ENCODE measurements at regions not wholly inside any gene's neighbourhood (a gene's known extent, or its start where the extent isn't known, plus 50 kb on each side); places are given as distances from the start of the nearest gene placed in this dataset.

DNA sequence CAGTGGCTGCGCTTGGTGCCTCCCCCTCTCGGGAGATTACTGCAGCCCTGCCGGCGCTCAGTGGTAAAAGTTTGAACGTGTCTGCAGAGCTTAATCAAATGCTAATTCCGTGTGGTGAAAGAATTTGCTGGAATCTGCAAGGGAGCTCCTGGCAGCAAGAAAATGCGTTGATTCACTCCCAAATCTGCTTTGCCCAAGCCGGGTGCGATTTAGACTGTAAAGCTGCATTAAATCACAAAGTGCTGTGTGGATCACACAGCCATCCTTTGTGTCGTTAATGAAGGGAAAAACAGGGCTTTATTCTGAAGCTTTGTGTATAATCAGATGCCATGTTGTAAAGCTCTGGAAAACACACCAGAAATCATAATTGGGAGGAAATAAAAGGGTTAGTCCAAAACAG is 444.1 kb downstream of the BCOR start:
- DNase-seq = peak; percentile 30

DNA sequence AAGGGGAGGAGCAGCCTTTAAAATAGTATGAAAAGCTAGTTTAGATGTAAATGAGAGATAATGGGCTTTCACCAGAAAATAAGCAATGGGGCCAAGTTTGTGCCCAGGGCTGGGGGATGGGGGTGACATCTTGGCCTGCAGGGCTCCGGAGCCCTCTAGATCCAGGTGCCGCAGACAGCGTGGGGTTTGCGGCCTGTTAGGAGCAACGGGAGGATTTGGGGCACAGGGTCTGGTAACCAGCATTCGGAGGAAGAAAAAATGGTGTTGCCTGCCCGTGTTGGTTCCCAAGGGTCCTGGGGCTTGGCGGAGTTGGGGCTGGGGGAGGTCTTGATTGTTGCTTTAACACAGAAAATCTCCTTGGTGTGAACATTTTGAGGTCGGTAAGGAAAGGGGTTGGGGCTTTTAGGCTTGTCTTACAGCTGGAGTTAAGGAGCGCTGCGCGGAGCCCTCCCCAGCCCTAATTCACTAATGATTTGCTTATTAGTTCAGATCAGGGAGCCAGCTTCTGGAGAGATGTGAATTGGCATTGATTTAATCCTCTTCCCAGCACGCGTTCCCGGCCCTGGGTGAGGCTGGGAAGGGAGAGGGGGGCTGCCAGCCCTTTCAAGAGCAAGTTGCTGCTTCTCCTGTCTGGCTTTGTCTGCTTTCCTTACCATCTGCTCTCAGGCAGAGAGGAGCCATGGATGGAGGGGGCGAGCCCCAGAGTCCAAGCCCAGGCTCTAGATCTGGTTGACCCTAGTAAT is 443.4 kb downstream of the BCOR start:
- DNase-seq = peak; percentile 27

DNA sequence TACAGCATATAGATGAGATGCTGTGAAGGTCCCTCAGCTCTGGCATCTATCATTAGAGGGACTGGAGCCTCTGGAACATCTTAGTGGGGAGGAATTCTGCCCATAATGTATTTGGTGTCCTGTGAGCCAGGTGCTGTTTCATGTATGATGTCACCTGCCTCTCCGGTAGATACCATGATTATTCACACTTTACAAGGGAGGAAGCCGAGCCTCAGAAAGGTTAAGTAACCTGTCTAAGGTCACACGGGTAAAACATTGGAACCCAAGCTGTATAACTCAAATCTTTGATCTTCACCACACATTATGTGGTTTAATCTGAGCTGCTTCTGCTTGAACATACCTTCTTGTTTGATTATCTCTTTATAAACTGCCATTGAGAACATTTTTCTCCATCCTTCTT is 442.8 kb downstream of the BCOR start:
- no peak for DNase-seq

DNA sequence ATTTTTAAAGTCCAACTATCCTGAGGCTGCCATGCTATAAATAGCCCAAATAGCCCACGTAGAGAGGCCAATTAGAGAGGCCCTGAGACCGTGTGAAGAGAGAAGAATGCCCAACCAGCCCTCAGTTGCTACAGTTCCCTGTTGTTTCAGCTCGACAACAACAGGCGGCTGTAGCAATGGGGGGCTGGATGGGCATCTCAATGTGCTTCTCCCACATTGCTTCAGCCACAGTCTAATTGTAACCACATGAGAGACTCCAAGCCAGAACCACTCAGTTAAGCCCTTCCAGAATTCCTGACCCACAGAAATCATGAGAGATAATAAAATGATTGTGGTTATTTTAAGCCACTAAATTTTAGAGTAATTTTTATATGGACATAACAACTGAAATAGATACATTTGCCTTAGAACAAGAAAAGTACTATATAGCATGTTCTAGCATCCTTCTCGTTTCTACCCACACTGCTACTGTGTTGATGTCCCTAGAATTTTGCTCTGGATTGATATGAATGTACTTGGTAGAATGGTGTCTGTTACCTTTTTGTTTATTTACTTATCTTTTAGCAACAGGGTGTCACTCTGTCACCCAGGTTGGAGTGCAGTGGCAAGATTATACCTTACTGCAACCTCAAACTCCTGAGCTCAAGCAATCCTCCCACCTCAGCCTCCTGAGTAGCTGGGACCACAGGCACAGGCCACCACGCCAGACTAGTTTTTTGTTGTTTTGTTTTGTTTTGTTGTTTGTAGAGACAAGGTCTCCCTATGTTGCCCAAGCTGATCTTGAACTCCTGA is 436.4 kb downstream of the BCOR start:
- no peak for DNase-seq

DNA sequence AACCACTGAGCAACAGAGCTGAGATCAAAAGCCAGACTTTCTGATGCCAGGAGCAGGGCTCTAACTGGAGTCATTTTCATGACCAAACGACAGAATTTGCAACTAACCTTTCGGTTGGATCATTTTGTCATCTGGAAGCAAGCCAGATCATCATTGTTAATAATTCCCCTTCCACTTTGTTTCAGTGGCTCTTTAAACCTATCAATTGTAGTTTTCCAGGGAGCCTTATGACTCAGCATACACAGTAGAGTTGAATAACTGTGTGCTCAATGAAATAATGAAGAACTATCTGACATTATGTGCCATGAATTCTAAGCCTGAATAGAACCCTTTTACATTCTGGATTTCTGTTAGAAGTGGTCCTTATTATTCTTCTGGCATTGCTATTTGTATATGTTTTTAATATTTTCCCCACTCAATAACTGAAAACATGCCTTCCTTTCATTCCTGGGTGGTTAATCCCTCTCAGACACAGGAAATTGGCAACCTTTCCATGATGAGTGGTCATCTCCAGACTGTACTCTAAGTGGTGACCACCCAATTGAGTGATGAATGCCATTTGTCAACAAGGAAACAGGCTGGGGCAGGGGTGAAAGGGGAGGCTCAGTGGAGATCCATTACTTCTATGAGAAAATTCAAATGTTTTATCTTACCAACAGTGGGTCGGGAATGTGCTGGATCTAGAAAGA is 431.8 kb downstream of the BCOR start:
- DNase-seq = no peak

DNA sequence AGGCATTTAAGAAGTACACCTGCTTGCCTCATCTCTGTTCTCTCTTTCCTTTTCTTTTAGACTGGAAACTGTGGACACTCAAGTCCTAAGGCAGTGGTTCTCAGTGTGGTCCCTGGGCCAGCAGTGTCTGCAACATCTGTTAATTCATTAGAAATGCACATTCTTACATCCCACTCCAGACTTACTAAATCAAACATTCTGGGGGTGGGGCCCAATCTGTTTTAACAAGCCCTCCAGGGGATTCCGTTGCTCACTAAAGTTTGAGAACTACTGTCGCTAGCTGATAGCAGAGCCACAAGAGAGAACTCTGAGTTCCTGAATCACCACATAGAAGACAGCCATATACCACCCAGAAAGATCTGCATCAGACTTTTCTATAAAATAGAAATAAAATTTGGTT is 430.6 kb downstream of the BCOR start:
- DNase-seq = no peak

DNA sequence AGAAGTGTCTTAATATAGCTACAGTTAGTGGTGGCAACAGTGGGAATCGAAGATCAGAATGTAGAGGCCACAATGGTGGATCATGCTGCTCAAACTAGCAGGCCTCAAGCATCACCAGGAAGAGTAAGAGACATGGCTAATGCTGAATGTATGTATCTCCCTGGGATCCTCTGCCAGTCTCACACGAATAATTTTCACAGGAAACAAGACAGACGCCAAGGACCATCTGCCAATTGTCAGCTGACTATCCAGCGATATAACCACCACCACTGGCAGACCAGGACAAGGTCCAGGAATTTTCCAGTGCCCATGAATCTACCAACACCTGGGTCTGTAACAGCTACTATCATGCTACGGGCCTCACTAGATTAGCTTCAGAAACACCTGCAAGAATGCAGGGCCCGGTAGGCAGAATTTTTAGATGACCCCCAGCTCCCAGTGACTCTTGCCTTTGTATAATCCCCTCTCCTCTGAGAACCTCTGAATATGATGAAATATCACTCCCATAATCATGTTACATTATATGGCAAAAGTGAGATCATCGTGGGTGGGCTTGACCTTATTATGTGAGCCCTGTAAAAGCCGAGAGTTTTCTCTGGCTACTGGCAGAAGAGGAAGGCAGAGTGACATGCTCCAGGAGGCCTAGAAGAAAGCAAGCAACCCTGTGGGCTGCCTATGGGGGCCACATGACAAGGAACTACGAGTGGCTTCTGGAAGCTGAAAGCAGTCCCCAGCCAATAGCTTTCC is 429.8 kb downstream of the BCOR start:
- no peak for DNase-seq

DNA sequence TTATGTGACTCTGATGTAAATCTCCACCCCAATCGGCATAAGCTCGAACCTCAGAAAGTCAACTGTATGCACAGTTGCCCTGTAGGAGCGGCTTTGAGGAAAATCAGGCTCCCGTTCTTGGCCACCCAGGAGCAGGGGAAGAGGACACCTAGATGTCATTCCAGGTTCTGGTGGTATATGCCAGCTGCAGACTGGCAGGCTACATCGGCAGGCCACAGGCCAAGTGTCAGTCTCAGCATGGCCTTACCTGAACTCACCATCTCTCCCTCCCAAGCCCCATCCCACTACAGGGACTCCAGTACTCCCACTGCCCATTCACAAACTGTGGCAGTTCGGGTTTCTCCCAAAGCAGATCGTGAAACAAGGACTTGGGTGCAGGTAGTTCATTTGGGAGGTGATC is 428.1 kb downstream of the BCOR start:
- DNase-seq = no peak

DNA sequence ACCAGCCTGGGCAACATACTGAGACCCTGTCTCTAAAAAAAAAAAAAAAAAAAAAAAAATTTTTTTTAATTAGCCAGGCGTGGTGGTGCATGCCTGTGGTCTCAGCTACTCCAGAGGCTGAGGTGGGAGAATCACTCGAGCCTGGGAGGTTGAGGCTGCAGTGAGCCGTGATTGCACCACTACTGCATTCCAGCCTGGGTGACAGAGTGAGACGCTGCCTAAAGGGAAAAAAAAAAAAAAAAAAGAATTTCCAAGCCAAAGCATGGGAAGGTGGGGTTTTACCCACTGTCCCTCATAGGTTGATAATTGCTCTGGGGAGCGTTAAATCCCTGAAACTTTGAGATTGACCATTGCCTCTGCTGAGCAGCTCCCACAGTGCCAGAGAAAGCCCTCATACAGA is 427.5 kb downstream of the BCOR start:
- no peak for DNase-seq

DNA sequence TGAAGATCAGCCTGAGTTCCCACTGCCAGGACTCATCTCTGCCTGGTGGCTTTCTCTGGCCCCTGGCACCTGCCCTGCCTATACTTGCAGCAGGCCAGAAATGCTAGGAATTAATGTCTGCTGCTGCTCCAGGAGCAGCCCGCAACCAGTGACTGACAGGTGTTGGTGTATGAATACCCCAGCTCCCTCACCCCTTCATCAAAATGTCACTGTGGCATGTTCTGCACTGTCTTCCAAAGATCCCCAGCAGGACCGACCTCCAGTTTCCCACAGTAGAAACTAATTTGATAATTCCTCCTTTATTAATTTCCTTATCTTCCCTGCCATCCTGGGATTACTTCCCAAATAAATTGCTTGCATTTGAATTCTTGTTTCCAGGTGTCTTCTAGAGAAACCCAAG is 425.4 kb downstream of the BCOR start:
- no peak for DNase-seq

DNA sequence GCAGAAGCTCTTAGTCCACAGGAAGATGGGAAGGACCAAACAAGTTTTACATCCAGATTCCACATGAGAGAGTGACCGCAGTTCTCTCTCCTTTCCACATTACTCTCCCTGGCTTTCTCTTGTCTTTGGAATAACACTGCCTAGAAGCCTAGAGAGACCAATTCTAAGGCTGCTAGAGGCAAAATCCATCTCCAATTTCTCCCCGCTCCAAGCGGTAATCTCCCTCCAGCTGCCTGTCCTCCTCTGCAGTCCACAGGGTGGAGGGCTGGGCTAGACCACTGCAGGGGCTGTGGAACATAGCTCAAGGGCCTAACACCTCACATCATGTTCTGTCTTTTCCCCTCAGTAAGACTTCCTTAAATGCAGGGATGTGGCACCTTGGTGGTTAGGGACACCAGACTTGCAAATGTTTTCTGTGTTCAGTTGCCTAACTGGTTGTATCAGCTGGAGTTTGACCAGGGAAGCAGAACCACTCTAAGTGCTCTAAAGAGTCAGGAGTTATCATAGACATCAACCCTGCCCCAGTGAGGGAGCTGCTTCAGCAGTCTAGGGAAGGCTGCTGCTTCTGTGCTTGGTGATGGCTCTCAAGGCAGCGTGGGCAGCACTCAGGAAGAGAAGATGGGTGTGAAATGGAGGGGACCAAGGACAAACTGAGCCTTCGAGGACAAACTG is 423.1 kb downstream of the BCOR start:
- DNase-seq = no peak

DNA sequence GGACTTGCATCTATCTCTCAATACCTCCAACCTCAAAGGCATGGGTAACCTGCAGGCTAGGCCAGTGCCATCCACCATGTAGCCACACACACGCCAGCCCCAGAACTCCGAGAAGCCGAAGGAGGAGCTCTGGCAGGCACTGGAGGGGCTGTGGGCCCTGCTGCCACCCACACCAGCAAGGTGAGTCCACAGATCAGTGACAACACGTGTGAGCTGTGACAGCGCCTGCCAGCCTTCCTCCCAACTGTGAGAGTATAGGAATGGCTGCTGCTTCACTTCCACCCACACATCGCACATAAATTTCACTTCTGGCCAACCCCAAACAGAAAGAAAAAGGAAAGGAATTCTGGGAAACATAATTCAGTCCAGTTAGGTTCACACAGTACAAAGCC is 422.6 kb downstream of the BCOR start:
- DNase-seq = no peak

DNA sequence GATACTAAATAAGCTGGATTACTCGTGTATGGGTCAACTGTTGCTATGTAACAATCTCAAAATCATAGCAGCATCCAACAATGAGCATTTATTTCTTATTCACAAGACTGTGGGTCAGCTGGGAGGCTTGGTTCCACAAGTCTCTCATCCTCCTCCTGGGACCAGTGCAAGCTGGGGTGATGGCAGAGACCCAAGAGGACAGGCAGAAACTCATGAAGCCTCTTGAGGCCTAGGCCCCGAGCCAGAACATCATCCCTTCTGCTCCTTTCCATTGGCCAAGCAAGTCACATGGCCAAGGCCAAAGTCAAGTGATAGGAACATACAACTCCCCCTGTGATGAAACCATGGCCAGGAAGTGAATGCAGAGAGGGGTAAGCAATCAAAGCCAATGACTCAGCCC is 422.1 kb downstream of the BCOR start:
- DNase-seq = no peak

DNA sequence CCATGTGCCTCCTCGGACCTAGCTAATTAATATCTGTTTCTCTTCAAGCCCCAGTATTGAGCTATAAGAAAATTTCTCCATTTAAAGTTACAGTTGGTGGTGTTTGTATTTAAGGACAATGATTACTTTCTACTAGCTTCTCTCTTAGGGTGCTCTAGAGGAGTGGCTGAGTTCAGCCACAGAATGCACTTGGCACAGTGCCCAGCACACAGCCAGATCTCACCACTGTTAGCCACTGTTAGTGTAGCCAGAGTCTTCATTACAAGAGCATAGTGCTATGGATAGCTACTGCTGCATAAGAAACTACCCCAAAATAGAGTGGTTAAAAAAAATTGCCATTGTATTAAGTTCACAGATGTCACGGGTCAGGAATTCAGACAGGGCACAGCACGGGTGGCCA is 421.3 kb downstream of the BCOR start:
- DNase-seq = no peak

DNA sequence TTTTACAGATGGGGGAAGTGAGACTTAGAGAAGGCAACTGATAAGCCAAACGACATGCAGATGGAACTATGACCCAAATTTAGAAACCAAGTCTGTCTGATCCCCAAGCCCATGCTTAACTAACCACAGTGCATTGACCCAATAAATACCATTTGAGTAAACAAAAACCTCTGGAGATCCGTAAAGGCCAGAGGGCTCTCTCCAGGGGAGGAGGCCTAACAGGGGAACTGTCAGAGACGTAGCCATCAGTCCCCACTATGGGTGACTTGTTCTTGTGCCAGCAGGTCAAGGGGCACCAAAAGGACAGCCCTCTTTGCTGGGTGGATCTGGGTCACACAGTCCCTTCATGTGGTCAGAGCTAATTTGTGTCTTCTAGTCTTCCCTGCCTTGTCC is 420.2 kb downstream of the BCOR start:
- no peak for DNase-seq

DNA sequence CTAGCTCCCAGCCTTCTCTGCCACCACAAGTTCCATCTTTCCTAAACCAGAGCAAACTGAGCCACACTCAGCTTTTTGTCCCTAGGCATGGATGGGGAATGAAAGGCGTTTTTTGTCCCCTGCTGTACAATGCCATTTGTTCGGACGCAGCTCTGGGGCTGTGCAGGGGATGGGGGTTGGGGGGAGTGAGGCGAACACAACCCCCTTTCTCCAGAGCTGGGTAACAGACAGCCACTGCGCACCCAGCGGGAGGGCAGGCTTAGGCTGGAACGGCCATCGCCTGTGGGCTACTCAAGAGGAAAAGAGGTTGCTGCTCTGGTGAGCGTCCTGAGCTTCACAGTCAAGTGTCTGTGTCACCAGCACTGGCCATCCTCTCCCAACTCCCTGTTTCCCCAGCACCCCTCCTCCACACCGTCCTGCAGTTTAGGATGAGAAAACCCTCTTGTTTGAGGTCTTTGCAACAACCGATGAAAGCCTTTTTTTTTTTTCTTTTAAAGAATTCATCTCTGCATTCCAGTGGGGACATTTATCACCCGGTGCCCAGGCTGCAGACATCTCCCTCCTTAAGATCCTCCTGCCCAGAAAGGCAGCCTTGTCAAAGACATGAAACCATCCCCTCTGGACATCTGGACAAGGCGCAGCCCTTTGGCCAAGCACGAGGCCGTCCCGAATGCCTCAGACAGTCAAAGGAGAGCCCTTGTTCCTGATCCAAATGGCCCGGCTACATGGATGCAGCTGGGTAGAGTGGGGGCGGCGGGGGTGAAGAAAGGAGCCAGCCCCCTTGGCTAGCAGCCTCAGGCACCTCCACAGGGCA is 419.6 kb downstream of the BCOR start:
- DNase-seq = no peak

DNA sequence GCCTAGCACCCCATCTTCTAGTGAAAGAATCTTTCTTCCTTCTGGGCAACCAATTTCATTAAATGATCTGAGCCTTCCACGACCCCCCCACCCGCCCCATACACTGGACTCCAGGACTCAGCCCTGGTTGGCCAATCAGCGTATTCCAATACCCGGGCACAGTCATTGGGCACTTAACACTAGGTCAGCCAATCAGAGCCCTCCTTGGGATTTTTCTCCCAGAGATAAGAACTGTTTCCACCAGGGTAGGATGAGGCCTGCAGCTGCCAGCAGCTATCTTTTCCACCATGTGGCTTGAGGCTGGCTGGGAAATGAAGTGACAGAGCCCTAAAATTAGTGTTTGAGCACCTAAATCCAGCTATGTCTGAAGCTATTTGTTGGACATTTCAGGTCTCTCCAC is 418.8 kb downstream of the BCOR start:
- DNase-seq = no peak

DNA sequence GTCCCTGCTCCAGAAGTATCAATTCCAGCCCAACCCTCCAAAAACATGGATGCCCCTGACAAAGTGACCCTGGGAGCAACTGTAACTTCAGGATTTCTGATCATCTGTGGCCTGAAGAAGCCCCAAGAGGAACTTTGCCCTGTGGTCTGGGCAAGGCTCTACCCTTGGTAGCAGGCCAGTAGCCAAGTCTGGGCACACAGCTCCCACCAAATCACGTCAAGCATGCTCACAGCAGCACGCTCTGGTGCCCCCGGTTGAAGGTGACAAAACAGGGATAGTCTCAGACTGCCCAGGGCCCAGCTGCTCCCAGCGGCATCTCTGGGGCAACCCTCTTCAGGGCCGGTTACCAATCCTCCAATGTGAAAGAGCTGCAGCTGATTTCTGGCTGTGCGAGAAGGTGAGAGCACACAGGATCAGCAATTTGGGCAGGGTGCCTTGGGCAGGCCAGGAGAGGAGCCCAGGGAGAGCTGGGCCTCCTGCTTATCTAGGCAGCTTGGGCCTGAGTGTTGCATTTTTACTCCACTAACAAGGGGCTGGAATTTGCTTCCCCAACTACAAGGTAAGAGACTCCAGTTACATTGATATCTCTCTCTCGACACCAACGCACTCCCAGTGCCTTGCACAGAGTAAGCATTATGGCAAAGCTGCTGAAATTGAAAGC is 418.1 kb downstream of the BCOR start:
- no peak for DNase-seq

DNA sequence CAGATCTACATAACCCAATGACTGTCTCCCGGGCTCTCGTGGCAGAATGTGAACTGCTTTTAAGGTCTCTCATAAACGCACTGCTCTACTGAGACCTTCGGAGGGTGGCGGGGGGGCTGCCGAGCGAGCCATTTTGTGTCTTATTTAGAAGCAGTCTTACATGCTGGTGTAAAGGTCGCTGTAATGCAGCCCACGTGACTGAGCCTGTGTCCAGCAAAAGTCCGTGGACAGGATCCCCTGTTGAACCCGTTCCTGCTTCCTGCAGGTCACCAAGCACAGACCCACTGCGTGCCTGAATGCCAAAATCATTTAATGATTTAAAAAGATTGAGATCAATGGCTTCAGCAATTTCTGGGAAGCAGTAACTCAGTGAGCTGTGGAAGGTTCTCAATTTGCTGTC is 415.9 kb downstream of the BCOR start:
- no peak for DNase-seq

DNA sequence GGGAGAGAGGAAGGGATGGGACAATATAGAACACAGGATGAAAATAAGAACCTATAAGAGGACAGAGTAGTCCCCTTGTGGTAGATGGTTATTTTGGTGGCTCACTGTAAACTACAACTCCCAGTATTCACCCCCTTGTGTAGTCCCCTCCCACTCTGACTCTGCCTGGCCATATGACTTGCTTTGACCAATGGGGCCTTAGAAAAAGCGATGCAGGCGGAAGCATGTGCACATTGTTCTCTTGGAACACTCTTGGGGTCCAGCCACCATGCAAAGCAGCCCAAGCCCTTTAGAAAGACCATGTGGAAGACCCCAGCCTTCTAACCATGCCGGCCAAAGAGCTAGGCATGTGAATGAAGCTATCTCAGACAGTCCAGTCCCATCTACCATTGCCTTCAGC is 415.0 kb downstream of the BCOR start:
- no peak for DNase-seq

DNA sequence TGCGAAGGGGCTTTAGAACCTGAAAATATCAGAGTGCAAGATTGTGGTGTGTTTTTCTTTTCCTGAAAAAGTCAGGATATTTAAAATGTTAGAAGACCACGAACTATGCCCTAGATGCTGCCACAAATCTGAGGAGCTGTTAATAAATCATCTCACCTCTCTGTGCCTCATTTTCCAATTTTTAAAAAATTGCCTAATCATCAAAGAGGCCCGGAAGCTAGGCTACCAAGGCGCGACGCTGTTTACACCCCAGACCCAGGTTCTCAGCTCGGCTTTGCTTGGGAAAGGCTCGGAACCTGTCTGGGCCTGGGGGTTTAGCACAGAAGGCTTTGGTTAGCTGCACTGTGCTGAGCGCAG is 409.6 kb downstream of the BCOR start:
- no peak for DNase-seq
